HepG2 (cell line): ENCODE measurements at regions not wholly inside any gene's neighbourhood (a gene's known extent, or its start where the extent isn't known, plus 50 kb on each side); places are given as distances from the start of the nearest gene placed in this dataset.
A peak's percentile ranks its signal among the peaks of the same experiment; 100 is the strongest.

ENCODE experiments used
- AKAP8 ChIP-seq: sonication (generic); formaldehyde crosslinking; IDR thresholded peaks from 2 replicates; pipeline ENCODE4 v1.5.1; 2020; ENCODE audit warnings: mild to moderate bottlenecking, missing genetic modification reagents
- ASH2L ChIP-seq: fragments of 300-600, 200-600 bp; sonication (generic); IDR thresholded peaks from 2 replicates; pipeline ENCODE4 v1.7.0; 2017; ENCODE audit warnings: low read depth, mild to moderate bottlenecking, moderate library complexity, mixed read lengths, low read length; ENCODE audit not compliant: insufficient read length
- HNRNPLL ChIP-seq: fragments of 200-400 bp; formaldehyde crosslinking; IDR thresholded peaks from 2 replicates; pipeline ENCODE4 v1.6.1; 2017; ENCODE audit warnings: mild to moderate bottlenecking, low read depth, low read length; ENCODE audit not compliant: poor library complexity, severe bottlenecking
- IRX3 ChIP-seq: sonication (generic); formaldehyde crosslinking; IDR thresholded peaks from 2 replicates; pipeline ENCODE4 v1.8.1; 2023; ENCODE audit warnings: mild to moderate bottlenecking, low read depth, missing genetic modification reagents, borderline replicate concordance
- RFX1 ChIP-seq: fragments of 450-650 bp; IDR thresholded peaks from 2 replicates; pipeline ENCODE4 v1.6.1; 2017
- SMC3 ChIP-seq: IDR thresholded peaks from 2 replicates; pipeline ENCODE4 v1.6.1; 2011; ENCODE audit warnings: low read length, improper control_type of control experiment
- TBL1XR1 ChIP-seq: fragments of 150-350 bp; IDR thresholded peaks from 2 replicates; pipeline ENCODE4 v1.6.1; 2014; ENCODE audit warnings: borderline replicate concordance, low read length; ENCODE audit not compliant: partially characterized antibody
- TFAP4 ChIP-seq: sonication (generic); IDR thresholded peaks from 2 replicates; pipeline ENCODE4 v1.6.1; 2016; ENCODE audit warnings: low read depth, borderline replicate concordance
- TSC22D2 ChIP-seq: sonication (generic); formaldehyde crosslinking; IDR thresholded peaks from 2 replicates; pipeline ENCODE4 v1.5.1; 2020; ENCODE audit warnings: missing genetic modification reagents, mild to moderate bottlenecking, borderline replicate concordance
- ZFP90 ChIP-seq: sonication (generic); formaldehyde crosslinking; IDR thresholded peaks from 2 replicates; pipeline ENCODE4 v1.8.0; 2022; ENCODE audit warnings: missing genetic modification reagents, mild to moderate bottlenecking, inconsistent platforms, borderline replicate concordance
- ZNF788 ChIP-seq: sonication (generic); formaldehyde crosslinking; IDR thresholded peaks from 2 replicates; pipeline ENCODE4 v1.5.0; 2020; ENCODE audit warnings: mild to moderate bottlenecking, missing genetic modification reagents, borderline replicate concordance
- ZNF816 ChIP-seq: sonication (generic); formaldehyde crosslinking; IDR thresholded peaks from 2 replicates; pipeline ENCODE4 v1.8.0; 2022; ENCODE audit warnings: missing genetic modification reagents, mild to moderate bottlenecking, borderline replicate concordance
- TF ChIP-seq, protein P1 (sequence below): sonication (generic); formaldehyde crosslinking; IDR thresholded peaks from 2 replicates; pipeline ENCODE4 v1.5.0; 2020; ENCODE audit warnings: mild to moderate bottlenecking, missing genetic modification reagents
- TF ChIP-seq, protein P2 (sequence below): sonication (generic); formaldehyde crosslinking; IDR thresholded peaks from 2 replicates; pipeline ENCODE4 v1.5.1; 2020; ENCODE audit warnings: missing genetic modification reagents, mild to moderate bottlenecking, borderline replicate concordance
- TF ChIP-seq, protein P3 (sequence below): sonication (generic); formaldehyde crosslinking; IDR thresholded peaks from 2 replicates; pipeline ENCODE4 v1.8.0; 2022; ENCODE audit warnings: missing genetic modification reagents, mild to moderate bottlenecking, inconsistent platforms, borderline replicate concordance
- TF ChIP-seq, protein P4 (sequence below): IDR thresholded peaks from 2 replicates; pipeline ENCODE4 v1.6.1; 2016; ENCODE audit warnings: low read depth

DNA sequence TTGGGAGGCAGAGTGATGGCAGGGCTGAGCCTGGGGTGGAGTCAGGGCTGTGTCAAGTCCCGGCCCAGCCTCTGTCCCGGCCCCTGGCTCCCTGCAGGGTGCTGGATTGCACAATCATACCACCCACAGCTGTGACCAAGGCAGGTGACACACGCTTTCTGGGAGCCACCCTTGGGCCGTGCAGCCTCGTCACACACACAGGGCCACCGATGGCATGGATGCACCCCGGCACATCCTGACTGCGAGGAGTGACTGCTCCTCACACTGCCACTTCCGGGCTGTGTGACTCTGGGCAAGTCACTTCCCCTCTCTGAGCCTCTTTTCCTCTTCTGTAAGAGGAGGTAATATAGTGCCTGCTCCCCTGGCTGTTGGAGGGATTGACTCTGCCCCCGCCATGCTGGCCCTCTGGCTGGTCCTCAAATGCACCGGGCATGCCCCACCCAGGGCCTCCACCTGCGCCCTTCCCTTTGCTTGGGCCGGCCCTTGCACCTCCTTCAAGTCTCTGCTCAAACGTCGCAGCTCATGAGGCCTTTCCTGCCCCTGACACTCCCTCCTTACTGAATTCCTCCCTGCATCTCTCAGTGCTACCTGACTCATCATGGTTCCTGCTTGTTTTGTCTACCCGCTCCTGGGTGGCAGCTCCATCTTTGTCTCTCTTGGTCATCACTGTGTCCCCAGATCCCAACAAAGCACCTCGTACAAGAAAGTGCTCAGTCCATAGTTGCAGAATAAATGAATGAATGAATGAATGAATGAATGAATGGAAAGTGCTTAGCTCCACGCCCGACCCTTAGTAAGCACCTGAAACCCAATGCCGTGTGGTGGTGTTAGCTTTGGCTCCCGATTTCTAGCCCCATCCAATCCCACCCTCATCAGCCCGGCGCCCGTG lies 93.5 kb downstream of the CEBPB start (continued):
- TF ChIP-seq HNRNPLL (no peak), AKAP8 (CRISPR knock-in tag) (no peak), RFX1 (no peak), TSC22D2 (CRISPR knock-in tag) (no peak), TFAP4 (peak; percentile 87; the same call in 1 of the 2 replicates), ZFP90 (CRISPR knock-in tag) (no peak), ZNF816 (CRISPR knock-in tag) (no peak), TBL1XR1 (no peak), IRX3 (CRISPR knock-in tag) (no peak), ZNF788 (no peak), ASH2L (no peak), SMC3 (peak; percentile 31; the same call in 1 of the 2 replicates)
- TF ChIP-seq, protein P1, sequence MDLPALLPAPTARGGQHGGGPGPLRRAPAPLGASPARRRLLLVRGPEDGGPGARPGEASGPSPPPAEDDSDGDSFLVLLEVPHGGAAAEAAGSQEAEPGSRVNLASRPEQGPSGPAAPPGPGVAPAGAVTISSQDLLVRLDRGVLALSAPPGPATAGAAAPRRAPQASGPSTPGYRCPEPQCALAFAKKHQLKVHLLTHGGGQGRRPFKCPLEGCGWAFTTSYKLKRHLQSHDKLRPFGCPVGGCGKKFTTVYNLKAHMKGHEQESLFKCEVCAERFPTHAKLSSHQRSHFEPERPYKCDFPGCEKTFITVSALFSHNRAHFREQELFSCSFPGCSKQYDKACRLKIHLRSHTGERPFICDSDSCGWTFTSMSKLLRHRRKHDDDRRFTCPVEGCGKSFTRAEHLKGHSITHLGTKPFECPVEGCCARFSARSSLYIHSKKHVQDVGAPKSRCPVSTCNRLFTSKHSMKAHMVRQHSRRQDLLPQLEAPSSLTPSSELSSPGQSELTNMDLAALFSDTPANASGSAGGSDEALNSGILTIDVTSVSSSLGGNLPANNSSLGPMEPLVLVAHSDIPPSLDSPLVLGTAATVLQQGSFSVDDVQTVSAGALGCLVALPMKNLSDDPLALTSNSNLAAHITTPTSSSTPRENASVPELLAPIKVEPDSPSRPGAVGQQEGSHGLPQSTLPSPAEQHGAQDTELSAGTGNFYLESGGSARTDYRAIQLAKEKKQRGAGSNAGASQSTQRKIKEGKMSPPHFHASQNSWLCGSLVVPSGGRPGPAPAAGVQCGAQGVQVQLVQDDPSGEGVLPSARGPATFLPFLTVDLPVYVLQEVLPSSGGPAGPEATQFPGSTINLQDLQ = peak; percentile 93
- TF ChIP-seq, protein P2, sequence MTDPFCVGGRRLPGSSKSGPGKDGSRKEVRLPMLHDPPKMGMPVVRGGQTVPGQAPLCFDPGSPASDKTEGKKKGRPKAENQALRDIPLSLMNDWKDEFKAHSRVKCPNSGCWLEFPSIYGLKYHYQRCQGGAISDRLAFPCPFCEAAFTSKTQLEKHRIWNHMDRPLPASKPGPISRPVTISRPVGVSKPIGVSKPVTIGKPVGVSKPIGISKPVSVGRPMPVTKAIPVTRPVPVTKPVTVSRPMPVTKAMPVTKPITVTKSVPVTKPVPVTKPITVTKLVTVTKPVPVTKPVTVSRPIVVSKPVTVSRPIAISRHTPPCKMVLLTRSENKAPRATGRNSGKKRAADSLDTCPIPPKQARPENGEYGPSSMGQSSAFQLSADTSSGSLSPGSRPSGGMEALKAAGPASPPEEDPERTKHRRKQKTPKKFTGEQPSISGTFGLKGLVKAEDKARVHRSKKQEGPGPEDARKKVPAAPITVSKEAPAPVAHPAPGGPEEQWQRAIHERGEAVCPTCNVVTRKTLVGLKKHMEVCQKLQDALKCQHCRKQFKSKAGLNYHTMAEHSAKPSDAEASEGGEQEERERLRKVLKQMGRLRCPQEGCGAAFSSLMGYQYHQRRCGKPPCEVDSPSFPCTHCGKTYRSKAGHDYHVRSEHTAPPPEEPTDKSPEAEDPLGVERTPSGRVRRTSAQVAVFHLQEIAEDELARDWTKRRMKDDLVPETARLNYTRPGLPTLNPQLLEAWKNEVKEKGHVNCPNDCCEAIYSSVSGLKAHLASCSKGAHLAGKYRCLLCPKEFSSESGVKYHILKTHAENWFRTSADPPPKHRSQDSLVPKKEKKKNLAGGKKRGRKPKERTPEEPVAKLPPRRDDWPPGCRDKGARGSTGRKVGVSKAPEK (CRISPR knock-in tag) = no peak
- TF ChIP-seq, protein P3, sequence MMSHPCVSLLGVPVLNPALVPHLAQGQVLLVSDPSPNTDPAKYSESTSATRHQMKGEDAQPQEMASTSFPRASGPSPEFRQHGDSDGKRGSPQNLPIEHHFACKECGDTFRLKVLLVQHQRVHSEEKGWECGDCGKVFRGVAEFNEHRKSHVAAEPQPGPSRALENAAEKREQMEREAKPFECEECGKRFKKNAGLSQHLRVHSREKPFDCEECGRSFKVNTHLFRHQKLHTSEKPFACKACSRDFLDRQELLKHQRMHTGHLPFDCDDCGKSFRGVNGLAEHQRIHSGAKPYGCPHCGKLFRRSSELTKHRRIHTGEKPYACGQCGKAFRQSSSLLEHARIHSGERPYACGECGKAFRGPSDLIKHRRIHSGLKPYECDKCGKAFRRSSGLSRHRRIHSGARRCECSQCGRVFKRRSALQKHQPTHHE (CRISPR knock-in tag) = no peak
- TF ChIP-seq, protein P4, sequence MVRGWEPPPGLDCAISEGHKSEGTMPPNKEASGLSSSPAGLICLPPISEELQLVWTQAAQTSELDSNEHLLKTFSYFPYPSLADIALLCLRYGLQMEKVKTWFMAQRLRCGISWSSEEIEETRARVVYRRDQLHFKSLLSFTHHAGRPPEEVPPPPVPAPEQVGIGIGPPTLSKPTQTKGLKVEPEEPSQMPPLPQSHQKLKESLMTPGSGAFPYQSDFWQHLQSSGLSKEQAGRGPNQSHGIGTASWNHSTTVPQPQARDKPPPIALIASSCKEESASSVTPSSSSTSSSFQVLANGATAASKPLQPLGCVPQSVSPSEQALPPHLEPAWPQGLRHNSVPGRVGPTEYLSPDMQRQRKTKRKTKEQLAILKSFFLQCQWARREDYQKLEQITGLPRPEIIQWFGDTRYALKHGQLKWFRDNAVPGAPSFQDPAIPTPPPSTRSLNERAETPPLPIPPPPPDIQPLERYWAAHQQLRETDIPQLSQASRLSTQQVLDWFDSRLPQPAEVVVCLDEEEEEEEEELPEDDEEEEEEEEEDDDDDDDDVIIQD (CRISPR knock-in tag) = no peak
